DMS114 treated with DMSO at 0.1 percent for 48 hours (cell line): ENCODE measurements at regions not wholly inside any gene's neighbourhood (a gene's known extent, or its start where the extent isn't known, plus 50 kb on each side); places are given as distances from the start of the nearest gene placed in this dataset.

Experiments used
- DNase-seq: peaks from one replicate; lab custom pipeline; 2025; ENCODE audit not compliant: unreplicated experiment; lab: John Stamatoyannopoulos, UW

DNA sequence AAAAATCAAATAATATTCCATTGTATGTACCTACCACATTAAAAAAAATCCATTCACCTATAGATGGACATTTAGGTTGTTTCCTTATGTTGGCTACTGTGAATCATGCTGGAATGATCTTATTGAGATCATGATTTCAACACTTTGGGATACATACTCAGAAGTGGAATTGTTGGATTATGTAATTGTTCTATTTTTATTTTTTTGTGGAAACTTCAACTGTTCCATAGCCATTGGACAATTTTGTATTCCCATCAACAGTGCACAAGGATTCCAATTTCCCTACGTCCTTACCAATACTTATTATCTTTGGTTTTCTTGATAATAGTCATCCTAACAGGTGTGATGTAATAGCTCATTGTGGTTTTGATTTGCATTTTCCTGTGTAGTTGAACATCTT, 834.0 kb downstream of the MAFB start:
- DNase-seq = no peak

DNA sequence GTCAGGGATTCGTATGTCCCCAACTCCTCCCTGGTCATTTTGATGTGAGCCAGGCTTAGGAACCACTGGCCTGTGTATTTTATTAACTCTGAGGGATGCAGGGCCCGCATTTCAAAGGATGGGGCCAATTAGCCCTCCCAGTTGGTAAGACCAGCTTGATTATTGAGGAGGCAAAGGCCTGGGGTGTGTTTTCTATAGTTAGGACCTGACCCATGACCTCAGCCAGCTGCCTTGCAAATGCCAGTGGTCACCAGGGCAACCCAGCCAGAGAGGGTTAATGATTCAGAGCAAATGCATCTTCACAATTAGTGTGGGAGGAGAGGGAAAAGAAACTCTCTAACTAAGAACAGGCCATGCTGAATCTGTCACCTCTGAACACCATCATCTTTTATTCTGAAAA, 835.4 kb downstream of the MAFB start:
- no peak for DNase-seq

DNA sequence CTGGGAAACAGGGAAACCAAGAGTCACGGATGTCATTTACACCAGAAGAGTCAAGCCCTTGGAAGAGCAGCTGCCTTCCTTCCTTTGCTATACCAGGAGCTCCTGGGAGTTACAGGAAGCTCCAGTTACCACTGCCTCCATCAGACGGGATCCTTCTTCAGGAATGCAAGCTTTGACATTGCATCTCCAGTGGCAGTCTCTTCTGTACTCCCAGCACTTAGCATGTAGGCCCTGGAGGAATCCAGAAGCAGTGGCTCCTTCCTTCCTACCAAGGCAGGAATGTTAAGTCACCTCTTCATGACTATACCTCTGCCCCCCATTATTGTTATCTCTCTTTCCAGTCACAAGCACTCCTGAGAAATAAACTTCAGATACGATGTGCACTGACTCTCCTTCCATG, 836.0 kb downstream of the MAFB start:
- DNase-seq = no peak

DNA sequence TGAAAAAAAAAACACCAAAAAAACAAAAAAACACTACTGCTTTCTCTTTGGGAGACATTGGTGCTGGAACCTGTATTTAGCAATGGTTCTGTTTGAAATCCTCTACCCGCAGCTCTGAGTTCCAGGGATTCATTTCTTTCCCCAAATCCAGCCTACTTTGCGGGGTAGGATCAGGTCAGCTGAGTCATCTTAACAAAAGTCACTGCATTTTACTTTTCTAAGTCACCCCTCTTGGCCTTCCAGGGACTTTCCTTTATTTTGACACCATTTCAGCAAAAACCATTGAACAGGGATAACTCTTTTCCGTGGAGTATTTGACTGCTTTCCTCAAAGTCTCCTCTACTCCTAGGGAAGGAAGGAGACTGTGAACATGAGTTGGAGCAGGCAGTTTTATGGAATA, 837.6 kb downstream of the MAFB start:
- no peak for DNase-seq

DNA sequence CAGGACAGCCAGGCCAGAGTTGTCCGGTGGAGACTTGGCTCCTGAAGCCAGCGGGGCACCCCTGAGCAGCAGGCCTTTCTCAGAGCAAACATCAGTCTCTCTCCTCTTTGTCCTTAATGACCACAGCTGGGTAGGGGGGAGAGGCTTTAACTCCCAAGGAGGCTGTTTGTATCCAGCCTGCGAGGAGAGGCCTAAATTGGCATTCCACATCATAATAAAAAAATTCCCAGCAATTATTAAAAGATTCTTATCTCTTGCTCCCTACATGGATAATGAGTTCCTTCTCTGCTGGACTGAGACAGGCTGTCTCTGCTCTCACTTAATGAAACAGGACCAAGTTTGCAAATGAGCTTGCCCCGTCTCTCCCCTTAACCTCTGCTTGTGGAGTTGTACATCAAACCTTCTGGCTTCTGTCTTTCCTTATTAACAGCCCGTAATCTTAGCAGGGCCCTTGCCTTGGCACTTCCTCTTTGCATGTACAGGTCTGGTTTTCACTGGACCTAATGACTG, 838.2 kb downstream of the MAFB start:
- no peak for DNase-seq

DNA sequence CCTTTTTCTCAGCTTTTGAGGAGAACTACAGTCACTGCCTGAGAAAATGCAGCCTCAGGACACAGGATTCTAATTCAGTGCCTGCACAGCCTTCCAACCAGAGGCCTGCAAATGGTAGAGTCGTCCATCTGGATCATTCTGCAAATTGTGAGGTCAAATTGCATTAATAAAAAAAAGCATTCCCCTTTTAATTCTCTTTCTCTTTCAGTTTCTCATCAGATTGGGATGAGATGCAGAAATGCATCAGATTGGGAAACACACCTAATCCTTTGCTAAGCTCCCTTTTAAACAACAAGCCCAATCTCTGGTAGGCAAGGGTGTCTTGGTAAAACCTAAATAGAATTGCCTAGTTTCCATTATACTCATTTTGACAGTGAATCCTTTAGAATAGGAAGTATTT, 838.8 kb downstream of the MAFB start:
- no peak for DNase-seq

DNA sequence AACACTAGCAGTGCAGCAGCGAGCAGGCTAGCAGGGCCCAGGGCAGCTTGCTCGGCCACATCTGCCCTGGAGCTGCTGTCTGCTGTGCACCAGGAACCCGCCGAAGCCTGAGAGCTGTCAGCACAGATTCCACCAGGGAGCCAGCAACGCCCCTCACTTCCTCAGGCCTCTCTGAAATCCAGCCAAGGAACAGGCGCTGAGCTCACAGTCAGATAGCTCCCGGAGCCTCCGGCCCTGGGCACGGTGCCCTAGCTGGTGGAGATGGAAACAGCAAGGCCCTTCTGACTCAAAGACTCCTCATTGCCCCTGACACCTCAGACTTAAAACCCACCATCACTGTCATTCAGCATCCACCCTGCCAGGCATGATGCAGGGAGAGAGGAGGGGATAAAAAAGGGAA, 839.4 kb downstream of the MAFB start:
- no peak for DNase-seq

DNA sequence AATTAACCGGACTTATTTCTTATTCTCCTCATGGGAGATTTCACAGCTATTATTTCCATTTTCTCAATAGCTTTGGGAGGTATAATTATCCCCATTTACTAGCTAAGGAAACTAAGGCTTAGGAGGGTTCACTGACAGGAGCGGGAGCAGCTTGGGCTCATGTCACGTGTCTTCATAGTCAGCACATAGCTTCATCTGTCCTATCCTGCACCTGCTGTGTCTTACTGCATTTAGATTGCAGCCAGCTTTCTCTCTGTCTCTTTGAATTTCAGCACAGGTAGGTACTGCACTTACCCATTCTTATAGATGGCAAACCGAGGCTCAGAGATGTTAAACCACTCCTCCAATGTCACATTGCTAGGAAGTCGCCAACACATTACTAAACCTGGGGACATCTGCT, 839.9 kb downstream of the MAFB start:
- DNase-seq = no peak

DNA sequence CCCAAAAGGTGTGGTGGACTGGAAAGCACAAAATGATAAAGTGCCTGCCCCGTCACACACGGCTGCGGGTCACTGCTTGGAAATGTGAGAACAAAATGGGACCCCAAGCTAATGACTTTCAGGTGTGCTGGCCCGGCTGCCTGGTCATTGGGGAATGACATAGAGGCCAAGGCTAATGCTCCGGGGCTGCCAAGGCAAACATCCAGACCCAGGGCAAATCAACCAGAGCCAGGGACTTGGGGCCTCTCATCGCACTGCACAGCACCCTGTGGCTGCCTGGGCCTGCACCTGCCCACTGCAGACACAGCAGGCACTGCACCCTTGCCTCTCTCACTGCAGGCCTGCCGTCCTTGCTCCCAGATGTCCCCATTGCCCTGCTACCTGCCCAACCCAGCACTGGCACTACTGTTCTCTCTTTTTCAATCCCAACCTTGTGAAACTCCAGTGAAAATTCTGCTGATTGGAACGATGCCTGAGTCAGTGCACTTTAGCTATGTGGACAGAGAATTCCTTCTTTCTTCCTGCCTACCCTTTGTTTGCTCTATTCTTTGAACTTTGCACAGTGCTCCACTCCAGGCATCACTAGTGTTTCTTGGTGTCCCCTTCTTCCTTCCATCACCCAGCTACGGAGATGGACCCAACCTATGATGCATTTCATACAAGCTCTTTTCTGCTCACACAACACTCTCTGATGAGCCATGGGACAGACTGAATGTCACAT, 849.5 kb downstream of the MAFB start:
- DNase-seq = no peak

DNA sequence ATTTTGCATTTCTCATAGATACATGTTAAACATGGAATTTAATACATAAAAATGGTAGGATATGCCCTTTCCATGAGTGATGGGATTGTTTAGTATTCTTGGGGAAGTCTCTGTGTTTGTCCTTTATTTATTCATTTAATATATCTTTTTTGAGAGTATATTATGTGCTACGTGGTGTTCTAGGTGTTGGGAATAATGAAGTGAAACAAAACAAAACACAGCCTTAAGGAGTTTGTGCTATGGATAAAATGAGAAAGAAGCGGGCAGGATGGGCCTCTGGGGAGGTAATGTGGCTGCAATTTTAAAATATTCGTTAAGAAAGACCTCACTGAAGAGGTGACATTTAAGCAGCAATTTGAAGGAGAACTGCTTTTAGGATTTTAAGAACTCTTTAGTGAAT, 851.5 kb downstream of the MAFB start:
- DNase-seq = no peak

DNA sequence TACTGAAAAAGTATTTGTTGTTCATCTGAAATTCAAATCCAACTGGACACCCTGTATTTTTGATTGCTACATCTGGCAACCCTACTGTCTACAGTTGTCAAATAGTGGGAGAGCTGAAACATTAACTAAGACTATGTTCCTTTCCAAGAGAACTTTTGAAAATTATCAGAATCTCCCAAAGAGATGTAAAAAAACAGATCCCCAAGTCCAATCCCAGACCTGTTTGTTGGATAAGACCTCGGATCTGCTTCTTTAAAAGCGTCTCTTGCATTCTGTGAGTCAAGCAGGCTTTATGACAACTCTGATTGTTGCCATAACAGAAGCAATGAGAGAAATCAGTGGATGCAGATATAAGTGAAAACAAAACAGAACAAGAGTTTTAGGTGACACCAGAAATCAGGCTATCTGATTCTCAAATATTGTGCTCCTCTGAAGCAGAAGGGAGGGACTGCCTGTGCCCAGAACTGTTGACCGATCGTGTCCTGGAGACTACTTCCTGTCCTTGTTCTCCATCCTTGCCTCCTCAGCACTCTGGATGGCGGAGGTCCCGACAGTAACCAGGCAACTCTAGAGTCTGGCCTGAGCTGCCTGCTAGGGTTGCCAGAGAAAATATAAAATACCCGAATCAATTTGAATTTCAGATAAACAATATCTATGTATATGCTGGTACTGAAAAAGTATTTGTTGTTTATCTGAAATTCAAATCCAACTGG, 853.8 kb downstream of the MAFB start:
- DNase-seq = no peak

DNA sequence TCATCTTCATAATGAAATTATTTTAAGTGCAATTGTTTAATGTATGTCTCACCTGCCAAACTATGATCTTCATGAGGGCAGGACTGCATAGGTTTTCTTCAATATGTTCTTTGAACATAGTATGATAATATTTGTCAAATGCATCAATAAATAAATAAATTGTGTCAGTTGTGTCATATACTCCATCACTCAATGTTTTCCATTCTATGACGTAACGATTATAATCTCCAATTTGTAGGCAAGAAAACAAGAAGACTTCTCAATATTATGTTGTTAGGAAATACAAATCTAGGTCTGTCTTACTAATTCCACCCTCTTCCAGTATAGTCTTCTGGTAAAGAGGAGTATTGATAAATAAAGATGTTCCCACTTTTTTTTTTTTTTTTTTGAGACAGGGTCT, 858.1 kb downstream of the MAFB start:
- no peak for DNase-seq

DNA sequence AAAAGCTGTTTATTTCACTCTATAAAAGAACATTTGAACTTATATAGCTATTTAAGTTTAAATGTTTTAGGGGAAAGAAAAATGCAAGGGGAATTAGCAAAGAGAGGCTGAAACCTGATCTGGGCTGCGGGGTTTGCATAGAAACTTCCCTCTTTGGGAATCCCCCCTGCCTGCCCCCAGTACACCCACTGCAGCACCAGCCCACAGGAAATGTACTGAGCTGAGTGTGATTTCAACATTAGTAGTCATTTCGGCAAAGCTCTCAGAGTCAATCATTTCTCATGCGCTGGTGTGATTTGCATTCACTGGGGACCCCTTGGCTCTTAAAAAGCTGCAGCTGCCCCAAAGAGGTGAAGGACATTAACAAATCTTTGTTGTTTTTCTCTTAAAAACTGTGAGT, 859.4 kb downstream of the MAFB start:
- no peak for DNase-seq

DNA sequence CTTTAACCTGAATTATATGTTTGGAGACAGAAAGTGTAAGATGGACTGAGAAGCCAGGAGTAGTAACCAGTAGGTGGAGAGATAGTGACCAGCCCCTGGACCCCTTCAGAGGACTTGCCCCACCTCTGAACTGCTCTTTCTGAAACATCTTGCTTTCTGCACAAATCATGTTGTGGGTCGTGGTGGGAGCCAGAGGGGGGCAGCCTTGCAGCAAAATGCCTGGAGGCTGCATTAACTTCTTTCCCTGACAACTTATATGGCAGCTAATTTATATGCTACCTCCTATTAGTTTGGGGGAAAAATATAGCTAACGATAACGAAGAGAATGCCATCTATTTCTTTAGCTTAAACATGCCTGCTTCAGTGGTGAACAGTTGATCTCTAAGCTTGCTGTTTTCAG, 859.8 kb downstream of the MAFB start:
- no peak for DNase-seq

DNA sequence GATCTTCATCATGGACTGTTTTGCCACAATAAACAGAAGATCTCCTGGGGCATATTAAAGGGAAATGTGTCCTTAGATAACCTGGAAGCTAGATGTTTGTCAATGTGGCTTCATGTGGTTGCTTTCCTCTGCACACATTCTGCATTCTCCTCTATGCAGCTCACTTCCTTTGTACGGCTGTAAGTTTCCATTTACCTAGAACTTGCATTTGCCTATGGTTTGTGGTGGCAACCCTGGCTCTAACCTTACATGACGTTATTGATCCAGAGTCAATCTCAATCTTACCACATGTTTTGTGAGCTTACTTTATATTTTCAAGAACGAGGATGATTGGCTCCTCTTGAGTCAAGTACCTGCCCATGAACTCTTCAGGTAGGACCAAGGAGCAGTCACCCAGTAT, 863.1 kb downstream of the MAFB start:
- no peak for DNase-seq

DNA sequence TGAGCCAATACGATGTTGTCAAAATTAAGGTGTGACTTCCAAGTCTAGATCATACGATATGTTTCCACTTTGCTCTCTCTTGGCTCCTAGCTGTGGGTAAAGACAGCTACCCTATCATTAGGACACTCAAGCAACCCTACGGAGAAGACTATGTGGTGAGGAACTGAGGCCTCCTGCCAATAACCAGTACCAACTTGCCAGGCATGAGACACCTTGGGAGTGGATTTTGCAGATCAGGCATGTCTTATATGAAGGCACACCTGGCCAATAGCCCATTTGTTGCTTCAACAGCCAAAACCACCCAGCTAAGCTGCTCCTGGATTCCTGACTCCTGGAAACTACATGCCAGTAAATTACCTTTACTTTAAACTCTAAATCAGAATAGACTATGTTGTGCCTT, 863.4 kb downstream of the DHX35 start:
- DNase-seq = no peak

DNA sequence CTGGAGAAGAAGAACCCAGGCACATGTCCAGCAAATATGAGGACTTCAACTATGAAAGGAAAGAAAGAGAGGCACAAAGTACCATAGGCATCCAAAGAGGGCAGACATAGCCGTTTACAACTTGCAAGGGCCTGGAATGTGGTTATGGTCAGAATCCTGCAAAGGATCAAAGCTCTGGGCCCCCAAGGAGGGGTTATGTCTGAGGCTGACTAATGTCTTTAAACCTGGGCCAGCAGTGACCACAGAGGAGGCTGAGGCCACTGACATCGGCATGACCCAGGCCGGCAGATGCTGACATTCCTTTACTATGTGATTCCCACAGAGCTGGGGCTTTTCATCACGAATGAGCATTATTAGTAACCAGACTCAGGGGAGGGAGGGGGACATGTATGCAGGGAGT, 861.1 kb downstream of the DHX35 start:
- DNase-seq = no peak

DNA sequence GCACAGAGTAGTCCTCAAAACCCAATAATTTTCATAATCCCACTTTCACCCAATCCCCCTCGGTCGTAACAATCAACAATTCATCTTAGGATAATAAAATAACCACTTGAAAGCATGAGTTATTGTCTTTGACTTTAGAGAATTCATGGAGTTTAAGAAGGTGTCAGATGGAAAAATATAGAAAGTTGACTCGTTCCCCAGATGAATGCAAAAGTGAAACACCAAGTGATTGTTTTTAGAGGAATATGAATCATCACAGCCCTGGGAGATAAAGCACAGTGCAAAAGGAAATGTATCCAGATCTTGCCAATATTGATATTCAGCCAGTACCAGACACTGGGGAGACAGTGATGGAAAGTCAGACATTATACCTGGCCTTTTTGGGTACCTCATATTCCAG, 860.5 kb downstream of the DHX35 start:
- no peak for DNase-seq

DNA sequence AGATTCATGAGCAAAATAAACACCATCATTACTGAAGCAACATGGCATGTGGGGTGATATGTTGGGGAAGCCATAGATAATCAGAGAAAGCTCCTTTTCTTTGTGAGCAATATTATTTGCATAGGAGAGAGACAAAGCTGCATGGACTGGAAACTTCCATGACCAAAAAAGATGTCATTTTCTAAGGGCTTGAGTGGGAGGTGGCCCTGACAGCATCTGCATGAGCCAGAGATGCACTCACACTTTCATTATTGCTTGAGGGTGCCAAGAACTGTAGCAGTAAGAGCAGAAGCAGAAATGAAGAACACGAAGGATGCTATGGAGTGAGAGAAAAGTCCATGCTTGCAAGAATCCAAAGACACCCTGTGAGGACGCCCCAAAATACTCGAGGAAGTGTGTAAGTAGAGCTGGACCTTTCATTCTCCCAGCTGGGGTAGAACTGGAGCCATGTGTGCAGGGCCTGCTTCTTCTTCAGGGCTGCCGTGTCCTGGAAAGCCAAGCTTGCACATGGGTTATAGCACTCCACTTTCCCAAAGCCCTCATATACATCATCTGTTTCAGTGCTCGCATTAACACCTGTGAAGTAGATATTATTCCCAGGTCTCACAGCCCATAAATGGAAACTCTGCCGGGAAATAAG, 851.2 kb downstream of the DHX35 start:
- no peak for DNase-seq

DNA sequence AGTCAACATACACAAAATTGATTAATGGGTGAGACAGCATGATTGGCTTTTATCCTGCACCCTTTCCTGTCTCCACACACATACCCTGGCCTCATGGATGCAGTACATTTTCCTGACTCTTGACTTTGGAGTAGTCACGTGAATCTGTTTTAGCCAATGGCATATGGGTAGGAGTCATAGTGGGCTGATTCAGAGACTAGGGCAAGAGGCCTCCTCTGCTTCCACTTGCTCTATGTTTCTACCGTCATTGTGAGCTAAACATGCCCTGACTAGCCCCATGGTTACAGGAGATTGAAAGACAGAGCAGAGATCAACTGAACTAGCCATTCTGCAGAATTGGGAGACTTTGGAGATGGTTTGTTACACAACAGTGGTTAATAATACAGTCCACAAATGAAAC, 850.0 kb downstream of the DHX35 start:
- DNase-seq = no peak

DNA sequence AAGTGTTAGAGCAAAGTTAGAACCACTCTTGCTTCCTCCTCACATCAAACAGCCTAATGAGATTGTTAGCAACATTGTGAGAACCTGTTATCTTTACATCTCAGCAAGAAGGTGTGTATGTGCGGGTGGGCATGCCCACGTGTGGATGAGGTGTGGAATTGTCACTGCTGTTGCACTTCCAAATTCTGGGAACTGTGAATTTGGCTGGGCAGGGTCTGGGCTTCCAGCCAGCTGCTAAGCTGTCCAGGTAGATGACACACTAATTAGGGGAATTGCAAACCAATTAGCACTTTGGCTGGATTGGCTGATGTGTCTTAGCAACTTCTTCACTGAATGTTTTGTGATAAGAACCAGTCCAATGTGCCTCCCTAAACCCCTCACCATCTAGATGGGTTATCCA, 848.2 kb downstream of the DHX35 start:
- DNase-seq = no peak

DNA sequence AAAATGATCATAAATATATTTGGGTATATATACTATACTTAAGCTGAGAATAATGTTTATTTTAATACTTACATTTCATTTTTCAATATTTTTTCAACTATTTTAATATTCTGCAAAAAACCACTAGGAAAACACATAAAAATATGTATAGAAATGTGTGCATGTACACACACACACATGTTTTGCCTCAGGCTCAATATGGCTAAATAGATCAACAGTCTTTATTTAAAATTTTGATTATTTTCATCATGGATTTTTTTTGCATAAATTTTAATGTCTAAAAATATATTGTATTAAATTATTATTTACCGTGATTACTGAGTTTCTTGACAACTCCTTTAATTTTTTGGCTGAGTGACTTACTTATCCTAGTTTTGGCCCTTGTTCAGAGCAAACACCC, 846.5 kb downstream of the DHX35 start:
- DNase-seq = no peak
